ENCODE measurements at regions not wholly inside any gene's neighbourhood (a gene's known extent, or its start where the extent isn't known, plus 50 kb on each side); places are given as distances from the start of the nearest gene placed in this dataset.

DNA sequence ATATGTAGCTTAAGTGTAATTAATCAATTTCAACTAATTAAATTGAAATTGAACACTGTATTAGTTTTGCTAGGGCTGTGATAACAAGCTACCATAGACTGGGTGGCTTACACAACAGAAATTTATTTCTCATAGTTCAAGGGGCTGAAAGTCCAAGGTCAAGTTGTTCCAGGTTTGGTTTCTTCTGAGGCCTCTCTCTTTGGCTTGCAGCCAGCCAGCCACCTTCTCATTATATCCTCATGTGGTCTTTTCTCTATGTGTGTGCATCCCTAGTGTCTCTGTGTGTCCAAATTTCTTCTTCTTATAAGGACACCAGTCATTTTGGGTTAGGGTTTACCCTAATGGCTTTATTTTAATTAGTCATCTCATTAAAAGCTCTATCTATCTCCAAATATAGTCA is 611.7 kb downstream of the UTRN start:
- TF ChIP-seq, protein P1, sequence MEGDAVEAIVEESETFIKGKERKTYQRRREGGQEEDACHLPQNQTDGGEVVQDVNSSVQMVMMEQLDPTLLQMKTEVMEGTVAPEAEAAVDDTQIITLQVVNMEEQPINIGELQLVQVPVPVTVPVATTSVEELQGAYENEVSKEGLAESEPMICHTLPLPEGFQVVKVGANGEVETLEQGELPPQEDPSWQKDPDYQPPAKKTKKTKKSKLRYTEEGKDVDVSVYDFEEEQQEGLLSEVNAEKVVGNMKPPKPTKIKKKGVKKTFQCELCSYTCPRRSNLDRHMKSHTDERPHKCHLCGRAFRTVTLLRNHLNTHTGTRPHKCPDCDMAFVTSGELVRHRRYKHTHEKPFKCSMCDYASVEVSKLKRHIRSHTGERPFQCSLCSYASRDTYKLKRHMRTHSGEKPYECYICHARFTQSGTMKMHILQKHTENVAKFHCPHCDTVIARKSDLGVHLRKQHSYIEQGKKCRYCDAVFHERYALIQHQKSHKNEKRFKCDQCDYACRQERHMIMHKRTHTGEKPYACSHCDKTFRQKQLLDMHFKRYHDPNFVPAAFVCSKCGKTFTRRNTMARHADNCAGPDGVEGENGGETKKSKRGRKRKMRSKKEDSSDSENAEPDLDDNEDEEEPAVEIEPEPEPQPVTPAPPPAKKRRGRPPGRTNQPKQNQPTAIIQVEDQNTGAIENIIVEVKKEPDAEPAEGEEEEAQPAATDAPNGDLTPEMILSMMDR (IDR thresholded peaks at IDR 0.05), result no peak
- intact Hi-C loops (cut with DNase I; ENCODE audit: low total_unique reads), result no loop called here
- no peak for DNase-seq

DNA sequence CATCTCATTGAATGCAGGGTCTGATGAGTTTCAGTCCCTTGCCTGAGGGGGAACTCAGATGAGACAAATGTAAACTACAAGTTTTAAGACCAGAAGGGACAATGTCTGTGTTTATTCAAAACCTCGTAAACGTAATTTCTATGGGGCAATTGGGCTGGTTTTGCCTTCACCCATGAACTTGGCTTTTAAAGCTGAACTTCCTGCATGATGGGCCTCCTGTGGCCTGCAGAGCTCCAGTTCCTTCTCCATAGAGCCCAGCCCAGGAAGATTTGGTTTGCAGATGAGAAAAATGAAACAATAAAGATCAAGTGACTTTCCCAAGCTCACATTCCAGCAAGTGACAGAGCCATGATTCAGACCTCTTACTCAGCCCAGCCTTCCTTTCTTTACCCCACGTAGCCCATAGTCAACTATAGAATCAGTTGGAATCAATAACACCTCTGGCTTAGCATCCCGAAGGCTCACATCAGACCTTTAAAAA is 612.3 kb downstream of the UTRN start:
- H3K4me3 ChIP-seq, result no peak overlapping the region
- H3K36me3 ChIP-seq, result no peaks in the 10 kb centered on the region
- no peak overlapping the region for H3K27ac ChIP-seq
- TF ChIP-seq, protein P1 (IDR thresholded peaks at IDR 0.05), result no peak
- intact Hi-C loops (cut with DNase I; ENCODE audit: low total_unique reads), result no loop called here
- DNase-seq, result no peak
- H3K27me3 ChIP-seq, result no peaks in the 10 kb centered on the region
- no peaks in the 10 kb centered on the region for H3K4me1 ChIP-seq
- peaks cover 0 to 7% (median 5%) of the 10 kb centered on the region in 3 donors for H3K9me3 ChIP-seq

More for the DNA sequence above, 611.7 kb downstream of the UTRN start:
- Histone ChIP-seq H3K4me1 (no peaks in the 10 kb centered on the region), H3K27me3 (no peaks in the 10 kb centered on the region), H3K4me3 (no peak overlapping the region), H3K27ac (no peak overlapping the region), H3K36me3 (no peaks in the 10 kb centered on the region), H3K9me3 (peaks cover 0 to 7% (median under 1%) of the 10 kb centered on the region in 3 donors)

DNA sequence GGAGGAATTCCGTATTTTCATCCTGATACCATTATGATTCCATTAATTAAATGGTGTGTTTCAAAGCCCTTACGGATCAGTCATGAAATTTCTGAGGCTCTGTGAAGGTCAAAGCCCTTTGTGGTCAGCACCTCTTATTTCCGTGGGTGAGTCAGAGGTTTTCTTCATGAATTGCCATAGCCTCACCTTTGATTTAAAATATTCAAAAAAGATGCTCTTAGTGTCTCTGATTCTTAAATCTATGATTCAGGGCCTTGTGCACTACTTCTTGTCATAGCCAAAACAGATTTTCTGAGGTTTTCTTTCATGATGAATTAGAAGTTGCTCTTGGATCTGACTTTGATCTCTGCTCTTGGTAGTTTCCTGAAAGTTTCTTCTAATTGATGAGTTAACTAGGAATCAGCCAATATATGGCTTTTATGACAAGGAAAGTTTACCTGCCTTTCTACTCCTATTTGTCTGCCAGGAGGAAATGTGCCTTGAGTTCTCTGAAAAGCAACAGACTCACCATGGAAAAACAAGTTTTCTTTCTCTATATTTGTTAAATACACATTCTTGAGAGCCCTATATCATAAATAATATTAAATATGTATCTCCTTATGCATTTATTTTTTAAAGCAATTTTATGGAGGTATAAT is 613.0 kb downstream of the UTRN start:
- no peaks in the 10 kb centered on the region for H3K27me3 ChIP-seq
- no peaks in the 10 kb centered on the region for H3K36me3 ChIP-seq
- TF ChIP-seq, protein P1 (IDR thresholded peaks at IDR 0.05), result no peak
- H3K4me1 ChIP-seq, result no peaks in the 10 kb centered on the region
- intact Hi-C loops (cut with DNase I; ENCODE audit: low total_unique reads), result no loop called here
- peaks cover 0 to 7% (median 5%) of the 10 kb centered on the region in 3 donors for H3K9me3 ChIP-seq
- DNase-seq, result no peak
- no peak overlapping the region for H3K27ac ChIP-seq
- H3K4me3 ChIP-seq, result no peak overlapping the region

- Histone ChIP-seq H3K36me3 (no peaks in the 10 kb centered on the region), H3K4me3 (no peak overlapping the region)
- TF ChIP-seq, protein P1 (IDR thresholded peaks at IDR 0.05), result no peak
Observed at GRCh38 chr6:144898741-144899140, 613.6 kb downstream of the UTRN start.

GRCh38 chr6:144899161-144899560 is 614.0 kb downstream of the UTRN start:
- Histone ChIP-seq H3K9me3 (peaks cover 0 to 7% (median 5%) of the 10 kb centered on the region in 3 donors), H3K27me3 (no peaks in the 10 kb centered on the region), H3K4me3 (no peak overlapping the region), H3K27ac (no peak overlapping the region), H3K36me3 (no peaks in the 10 kb centered on the region), H3K4me1 (no peaks in the 10 kb centered on the region)
- TF ChIP-seq, protein P1 (IDR thresholded peaks at IDR 0.05), result no peak
- intact Hi-C loops (cut with DNase I; ENCODE audit: low total_unique reads), result no loop called here
- DNase-seq, result no peak

More at GRCh38 chr6:144898741-144899140, 613.6 kb downstream of the UTRN start:
- Histone ChIP-seq H3K9me3 (peaks cover 0 to 7% (median 5%) of the 10 kb centered on the region in 3 donors), H3K4me1 (no peaks in the 10 kb centered on the region), H3K27me3 (no peaks in the 10 kb centered on the region), H3K27ac (no peak overlapping the region)
- no peak for DNase-seq
- intact Hi-C loops (cut with DNase I; ENCODE audit: low total_unique reads), result no loop called here

Data from tibial artery (tissue), 4 donors.